UCSD-AML1 (cell line): ENCODE measurements at regions not wholly inside any gene's neighbourhood (a gene's known extent, or its start where the extent isn't known, plus 50 kb on each side); places are given as distances from the start of the nearest gene placed in this dataset.
"Not testable (repeated sequence)": the region's sequence is repeated elsewhere in the genome, so short reads cannot be mapped to it uniquely, and the experiment has no call there.

ENCODE experiments used
- DNase-seq: peaks from one replicate; lab custom pipeline; 2025; ENCODE audit not compliant: unreplicated experiment; lab: John Stamatoyannopoulos, UW

DNA sequence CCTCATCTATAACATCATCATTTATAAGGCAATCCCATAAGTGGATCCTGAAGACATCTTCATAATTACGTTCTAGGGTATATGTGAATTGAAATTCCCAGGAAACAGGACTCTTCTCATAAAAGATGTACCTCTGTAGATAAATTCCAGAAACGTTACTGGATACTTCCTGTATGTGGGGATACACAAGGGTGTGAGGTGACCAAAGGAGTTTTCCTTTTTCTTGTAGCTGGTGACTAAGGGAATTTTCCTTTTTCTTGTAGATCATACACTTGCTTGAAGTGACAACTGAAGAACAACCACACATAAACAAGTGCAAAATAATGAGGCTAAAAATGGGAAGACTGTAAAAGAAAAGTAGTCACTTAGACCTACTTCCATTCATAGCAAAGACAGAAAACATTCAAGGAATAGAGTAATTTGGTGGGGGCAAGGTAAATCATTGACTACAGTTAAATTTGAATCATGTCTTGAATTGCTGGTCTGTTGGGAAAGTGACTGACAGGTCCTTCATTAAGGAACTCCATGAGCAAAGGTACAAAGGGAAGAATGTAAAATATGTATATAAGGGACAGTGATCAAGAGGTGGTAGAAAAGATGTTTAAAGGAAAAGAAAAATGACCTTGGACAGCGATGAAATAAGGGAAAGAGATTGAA, 53.2 kb upstream of the UBE2E3 start:
- DNase-seq, result no peak

- no peak for DNase-seq
Observed at GRCh38 chr2:180925700-180926099, 54.7 kb upstream of the UBE2E3 start.

DNA sequence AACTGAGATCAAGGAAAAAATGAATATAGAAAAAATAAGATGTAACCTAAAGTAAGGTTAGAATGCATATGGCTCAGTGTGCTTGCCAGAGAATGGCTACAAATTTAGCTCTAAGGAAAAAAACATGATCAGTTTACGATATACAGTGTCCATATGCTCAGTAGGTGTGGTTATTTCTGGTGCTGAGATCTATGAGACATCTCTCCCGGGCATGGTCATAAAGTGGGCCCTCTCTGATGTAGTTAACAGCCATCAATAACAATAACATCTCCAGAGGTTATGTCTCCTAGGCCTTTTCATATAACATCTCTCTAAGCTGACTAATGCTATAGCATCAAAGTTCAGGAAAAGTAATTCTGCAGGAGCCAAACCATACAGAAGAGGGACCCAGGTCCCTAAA, 56.3 kb upstream of the UBE2E3 start:
- no peak for DNase-seq

- DNase-seq, result no peak
Observed at GRCh38 chr2:180910831-180911665, 69.4 kb upstream of the UBE2E3 start.

DNA sequence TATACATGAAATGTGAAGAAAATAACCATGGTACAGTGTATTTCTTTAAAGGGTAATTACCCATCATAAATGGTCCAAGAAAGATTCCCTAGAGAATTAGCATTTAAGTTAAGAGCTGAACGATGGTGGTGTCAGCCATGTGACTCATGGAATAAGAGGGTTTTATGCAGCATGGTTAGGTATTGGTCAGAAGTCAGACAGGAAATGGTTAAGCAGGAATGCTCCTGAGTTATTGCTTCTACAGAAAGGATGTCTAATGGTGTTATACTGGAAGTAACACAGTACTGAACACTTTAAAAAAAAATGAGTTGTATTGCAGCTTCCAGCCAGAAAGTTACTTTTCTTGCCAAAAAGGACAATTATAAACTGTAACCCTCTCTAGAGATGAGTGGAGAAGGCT, 72.7 kb upstream of the UBE2E3 start:
- no peak for DNase-seq

- no peak for DNase-seq
Observed at GRCh38 chr2:180905461-180905860, 74.9 kb upstream of the UBE2E3 start.

DNA sequence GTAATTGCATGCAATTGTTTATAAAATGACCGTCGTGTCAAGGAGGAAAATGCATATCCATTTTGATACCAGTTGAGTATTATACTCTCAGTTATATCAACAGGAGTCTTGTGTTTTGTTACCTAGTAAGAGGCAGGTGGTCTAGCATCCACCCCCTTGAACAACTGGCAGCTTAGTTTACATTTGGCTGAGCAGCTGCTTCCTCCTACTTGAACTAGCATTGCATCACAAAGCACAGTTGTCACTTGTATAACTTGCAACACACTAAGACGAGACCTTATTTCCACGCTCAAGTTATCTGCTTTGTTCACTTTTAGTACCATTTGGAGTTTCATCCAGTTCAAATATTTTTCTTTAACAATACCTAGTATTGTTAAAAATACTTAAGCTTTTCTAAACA, 75.4 kb upstream of the UBE2E3 start:
- no peak for DNase-seq

- DNase-seq, result no peak
Observed at GRCh38 chr2:180901331-180901730, 79.1 kb upstream of the UBE2E3 start.

- no peak for DNase-seq
Observed at GRCh38 chr2:180893752-180894151, 86.7 kb upstream of the UBE2E3 start.

- DNase-seq, result no peak
Observed at GRCh38 chr2:180892091-180892490, 88.3 kb upstream of the UBE2E3 start.

DNA sequence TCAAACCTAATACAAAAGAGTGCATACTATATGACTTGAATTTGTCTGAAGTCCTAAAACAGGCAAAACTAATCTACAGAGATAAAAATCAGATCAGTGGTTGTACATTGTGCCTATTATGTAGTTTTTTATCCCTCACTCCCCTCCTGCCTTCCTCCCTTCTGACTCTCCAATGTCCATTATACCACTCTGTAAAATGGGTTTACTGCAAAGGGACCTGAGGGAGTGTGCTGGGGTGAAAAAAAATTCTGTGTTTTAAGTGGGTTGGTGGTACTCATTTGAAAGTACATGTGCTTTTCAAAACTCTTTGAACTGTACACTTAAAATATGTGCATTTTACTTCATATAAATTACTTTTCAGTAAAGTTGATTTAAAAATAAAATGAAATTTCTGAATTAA, 89.0 kb upstream of the UBE2E3 start:
- no peak for DNase-seq

DNA sequence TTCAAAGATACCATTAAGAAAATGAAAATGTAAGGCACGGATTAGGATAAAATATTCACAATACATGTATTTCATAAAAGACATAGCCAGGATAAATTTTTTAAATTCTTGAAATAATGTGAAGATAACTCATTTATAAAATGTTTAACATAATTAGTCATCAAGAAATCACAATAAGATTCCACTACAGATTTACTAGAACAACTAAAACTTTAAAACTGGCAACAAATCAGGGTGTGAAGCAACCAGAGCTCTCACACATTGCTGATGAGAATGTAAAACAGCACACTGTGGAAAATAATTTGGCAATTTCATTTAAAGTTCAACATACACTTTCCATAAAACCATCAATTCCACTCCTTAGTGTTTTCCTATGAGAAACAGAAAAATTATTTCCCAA, 89.6 kb upstream of the UBE2E3 start:
- no peak for DNase-seq

- no peak for DNase-seq
Observed at GRCh38 chr2:180882959-180883358, 97.4 kb upstream of the UBE2E3 start.

- DNase-seq, result no peak
Observed at GRCh38 chr2:180876506-180876905, 103.9 kb upstream of the UBE2E3 start.

DNA sequence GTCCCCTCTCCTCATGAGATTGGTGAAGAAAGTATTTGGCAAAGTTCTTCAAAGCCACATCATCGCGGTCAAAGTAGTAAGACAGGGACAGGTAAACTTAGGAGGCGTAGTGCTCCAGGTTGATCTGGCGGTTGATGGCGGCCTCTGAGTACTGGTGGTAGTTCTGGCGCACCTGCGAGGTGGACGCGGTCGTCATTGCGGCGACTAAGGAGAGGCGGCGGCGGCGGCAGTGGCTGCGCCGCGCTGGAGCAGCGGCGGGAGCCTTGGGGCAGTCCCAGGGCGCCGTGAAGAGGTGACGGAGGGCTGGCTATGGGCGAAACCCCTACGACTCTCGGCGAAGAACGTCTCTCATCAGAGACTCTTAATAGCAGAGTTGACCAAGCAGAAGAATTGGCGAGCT, 107.2 kb upstream of the UBE2E3 start:
- DNase-seq, result no peak

DNA sequence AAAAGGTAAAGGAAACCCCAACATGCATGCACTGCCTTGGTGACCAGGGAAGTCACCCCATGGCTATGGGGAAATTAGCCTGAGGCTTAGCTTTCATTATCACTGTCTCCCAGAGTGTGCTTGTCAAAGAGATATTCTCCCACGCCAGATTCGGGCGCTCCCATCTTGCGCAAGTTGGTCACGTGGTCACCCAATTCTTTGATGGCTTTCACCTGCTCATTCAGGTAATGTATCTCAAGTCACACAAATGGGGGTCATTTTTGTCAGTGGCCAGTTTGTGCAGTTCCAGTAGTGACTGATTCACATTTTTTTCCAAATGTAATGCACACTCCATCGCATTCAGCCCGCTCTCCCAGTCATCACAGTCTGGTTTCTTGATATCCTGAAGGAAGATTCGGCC, 107.6 kb upstream of the UBE2E3 start:
- not testable (repeated sequence) for DNase-seq

DNA sequence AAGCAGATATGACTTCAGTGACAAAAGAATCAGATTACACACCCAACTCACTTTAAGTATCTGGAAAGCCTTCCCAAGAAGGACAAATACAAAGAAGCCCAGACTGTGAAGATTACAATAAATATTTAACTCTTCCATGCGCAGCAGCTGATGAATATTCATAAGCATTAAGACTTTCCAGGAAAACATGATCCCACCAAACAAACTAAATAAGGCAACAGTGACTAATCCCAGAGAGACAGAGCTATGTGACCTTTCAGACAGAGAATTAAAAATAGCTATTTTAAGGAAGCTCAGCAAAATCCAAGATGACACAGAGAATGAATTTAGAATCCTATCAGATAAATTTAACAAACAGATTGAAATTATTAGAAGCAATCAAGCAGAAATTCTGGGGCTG, 108.2 kb upstream of the UBE2E3 start:
- no peak for DNase-seq

- DNase-seq, result no peak
Observed at GRCh38 chr2:180871649-180872048, 108.8 kb upstream of the UBE2E3 start.

- no peak for DNase-seq
Observed at GRCh38 chr2:180849851-180850250, 130.6 kb upstream of the UBE2E3 start.

DNA sequence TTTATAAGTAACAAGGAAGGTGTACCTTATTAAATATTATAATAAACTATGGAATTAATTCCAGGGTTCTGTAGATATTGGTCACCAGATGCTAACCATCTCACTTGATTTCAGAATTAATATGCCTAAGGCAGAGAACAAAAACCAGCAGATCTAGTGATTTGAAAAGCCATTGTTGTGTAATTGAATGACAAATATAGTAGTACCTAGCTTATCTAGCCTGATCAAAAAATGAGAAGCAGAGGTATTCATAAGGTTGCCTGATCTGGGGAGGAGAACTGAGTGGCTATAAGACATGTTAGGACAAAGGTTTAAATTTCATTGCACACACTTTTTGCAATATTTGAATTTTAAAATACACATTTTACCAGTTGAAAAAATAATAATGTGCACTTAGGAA, 132.0 kb upstream of the UBE2E3 start:
- no peak for DNase-seq

- DNase-seq, result no peak
Observed at GRCh38 chr2:180846756-180847472, 133.5 kb upstream of the UBE2E3 start.

DNA sequence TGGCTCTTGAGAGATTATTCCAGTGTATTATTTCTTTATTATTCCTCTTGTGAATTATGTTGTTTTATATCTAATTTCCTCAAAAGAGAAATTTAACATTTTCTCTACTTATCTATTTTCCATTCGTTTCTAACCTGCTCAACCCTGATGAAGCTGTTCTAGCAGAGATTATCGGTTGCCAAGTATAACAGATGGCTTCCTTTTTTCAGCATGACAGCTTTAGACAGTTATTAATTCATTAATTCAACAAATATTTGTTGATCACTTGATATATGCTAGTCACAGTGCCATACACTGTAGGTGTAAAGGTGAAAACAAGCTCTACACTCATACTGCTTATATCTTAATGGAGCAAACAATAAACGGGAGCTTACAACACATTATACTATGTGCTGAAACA, 137.9 kb upstream of the UBE2E3 start:
- no peak for DNase-seq
